GM19463 (cell line): ENCODE measurements at regions not wholly inside any gene's neighbourhood (a gene's known extent, or its start where the extent isn't known, plus 50 kb on each side); places are given as distances from the start of the nearest gene placed in this dataset.

ENCODE experiments used
- ATAC-seq: cut with Tn5 transposase; IDR thresholded peaks from one replicate; pipeline ENCODE4 v1.9.1; 2021; ENCODE audit warnings: mild to moderate bottlenecking, moderate library complexity; ENCODE audit not compliant: unreplicated experiment

GRCh38 chr12:88310069-88310468 lies 168.0 kb downstream of the TMTC3 start:
- ATAC-seq, result no peak

- ATAC-seq, result no peak
Measured at GRCh38 chr12:88310666-88311065, 168.6 kb downstream of the TMTC3 start.

DNA sequence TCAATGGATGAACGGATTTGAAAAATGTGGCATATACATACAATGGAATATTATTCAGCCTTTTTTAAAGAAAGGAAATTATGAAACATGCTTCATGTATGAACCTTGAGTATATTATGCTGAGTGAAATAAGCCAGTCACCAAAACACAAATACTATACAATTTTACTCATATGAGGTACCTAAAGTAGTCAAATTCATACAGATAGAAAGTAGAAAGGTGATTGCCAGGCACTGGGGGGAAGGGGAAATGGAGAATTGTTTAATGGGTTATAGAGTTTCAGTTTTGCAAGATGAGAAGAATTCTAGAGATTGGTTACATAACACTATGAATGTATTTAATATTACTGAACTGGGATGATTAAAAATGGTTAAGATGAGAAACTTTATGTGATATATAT lies 171.4 kb downstream of the TMTC3 start:
- no peak for ATAC-seq

GRCh38 chr12:88314706-88315105 lies 172.6 kb downstream of the TMTC3 start:
- ATAC-seq, result no peak

DNA sequence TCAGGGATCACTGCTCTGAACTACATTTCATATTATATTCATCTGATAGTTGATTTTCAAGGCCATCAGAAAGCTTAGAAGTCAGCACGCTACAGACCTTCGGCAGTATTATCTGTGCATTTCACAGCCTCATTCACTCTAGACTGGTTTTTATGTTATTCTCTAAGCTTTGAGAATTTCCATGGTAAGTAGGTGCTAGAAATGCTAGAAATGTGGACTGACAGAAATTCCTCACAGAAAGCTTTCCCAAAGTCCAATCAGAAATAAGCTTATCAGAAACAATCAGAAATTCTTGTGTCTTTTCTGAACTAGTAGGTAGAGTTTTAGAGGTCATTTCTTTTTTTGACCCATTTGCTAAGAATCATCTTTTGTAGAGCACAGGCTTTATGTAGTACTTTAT lies 176.6 kb downstream of the TMTC3 start:
- ATAC-seq, result no peak

- ATAC-seq, result no peak
Measured at GRCh38 chr12:88325076-88325815, 183.1 kb downstream of the TMTC3 start.

DNA sequence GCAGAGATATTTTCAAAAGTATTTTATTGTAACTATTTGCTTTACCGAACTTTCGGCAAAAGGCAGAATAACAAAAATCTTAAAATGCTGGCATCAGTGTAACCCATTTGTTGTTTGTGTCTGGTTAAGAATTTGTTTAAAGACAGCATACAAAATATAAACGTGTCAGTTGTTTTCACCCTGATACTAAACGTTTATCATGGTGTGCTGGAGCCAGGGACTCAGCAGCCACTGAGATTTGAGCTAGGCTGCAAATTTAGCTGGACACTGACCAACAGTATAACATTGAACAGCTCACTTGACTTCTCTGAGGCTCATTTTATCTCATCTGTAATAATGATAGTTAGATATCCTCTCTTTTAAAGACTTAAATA lies 183.7 kb downstream of the TMTC3 start:
- ATAC-seq, result no peak

DNA sequence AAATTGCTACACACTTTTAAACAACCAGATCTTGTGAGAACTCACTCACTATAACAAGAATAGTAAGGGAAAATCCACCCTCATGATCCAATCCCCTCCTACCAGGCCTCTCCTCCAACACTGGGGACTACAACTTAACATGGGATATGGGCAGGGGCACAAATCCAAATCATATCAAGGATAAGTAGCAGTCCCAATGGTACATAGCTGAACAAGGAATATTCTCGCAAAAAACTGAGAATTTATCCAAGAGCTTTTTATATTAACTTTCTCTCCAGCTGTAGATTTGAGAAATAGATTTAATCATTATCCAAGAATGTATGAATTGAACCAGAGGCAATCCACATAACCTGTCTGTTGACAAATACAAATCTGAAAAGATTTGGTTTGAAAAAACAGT lies 185.2 kb downstream of the TMTC3 start:
- ATAC-seq, result no peak

DNA sequence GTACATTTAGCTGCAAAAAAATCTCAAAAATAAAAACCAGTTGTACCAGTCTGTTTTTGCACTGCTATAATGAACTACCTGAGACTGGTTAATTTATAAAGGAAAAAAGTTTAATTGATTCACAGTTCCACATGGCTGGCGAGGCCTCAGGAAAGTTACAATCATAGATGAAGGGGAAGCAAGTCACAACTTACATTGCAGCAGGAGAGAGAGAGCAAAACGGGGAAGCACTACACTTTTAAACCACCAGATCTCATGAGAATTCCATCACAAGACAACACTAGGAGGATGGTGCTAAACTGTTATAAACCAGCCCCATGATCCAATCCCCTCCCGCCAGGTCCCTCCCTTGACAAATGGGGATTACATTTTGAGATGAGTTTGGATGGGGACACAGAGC lies 186.0 kb downstream of the TMTC3 start:
- no peak for ATAC-seq

- ATAC-seq, result no peak
Measured at GRCh38 chr12:88329833-88330232, 187.7 kb downstream of the TMTC3 start.

DNA sequence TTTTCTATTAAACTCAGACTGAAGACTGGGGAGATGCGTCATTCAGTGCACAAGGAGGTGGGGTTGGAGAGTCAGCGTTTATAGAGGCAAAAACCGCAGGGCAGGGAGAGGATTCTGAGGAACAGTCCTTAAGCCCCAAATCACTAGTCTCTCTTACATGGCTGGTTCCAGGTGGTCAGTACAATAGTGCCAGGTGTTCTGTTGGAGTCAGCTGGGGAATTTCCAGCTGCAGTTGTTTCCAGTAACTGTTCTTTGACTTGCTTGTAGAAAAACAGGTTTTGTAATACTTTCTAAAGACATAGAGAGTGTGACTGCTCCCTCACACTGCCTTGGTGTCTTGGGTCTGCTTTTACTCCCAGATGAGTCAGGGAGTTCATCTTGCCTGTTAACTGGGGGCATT lies 192.2 kb downstream of the TMTC3 start:
- peak; percentile 74 for ATAC-seq

DNA sequence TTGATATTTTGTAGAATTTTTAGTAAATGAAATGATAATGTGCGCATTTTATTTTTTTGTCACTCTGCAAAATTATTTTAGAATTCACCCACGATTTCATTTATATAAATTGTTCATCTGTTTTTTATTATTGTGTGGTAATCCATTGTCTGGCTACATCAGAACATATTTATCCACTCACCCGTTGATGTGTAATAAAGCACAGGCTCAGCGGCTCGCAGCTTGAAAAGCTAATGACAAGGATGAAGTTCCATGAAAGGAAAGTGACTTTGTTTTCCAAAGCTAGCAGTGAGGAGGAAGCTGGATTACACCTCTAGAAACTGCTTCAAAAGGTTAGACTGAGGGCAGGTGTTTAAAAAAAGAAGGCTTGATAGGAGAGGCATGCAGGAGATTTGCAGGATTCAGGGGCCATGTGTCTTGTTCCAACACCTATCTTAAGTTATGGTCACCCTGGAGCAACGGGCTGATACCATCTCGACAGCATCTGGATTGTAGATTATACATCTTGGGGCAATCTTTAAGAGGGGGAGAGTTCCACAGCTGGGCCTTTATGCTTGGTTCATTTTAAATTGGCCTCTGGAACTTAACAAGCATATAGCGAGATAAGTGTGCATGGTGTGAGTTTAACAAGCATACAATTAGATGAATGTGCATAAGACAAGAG lies 194.1 kb downstream of the TMTC3 start:
- ATAC-seq, result no peak

DNA sequence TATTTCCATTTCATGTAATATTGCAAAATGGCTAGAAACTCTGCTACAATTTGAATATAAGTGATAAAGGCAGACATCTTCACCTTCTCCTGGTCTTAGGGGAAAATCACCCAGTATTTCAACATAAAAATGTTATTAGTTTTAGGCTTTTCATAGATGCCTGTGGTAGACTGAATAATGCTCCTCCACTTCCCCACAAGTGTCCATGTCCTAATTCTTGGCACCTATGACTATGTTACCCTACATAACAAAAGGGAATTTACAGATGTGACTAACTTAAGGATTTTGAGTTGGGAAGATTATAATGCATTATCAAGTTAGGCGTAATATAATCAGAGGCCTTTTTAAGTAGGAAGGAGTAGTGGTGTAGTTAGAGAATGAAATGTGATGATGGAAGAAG lies 196.4 kb downstream of the TMTC3 start:
- no peak for ATAC-seq

- ATAC-seq, result no peak
Measured at GRCh38 chr12:88339254-88339949, 197.3 kb downstream of the TMTC3 start.

- no peak for ATAC-seq
Measured at GRCh38 chr12:88339966-88340365, 197.9 kb downstream of the TMTC3 start.

- ATAC-seq, result no peak
Measured at GRCh38 chr12:88342251-88342806, 200.2 kb downstream of the TMTC3 start.

DNA sequence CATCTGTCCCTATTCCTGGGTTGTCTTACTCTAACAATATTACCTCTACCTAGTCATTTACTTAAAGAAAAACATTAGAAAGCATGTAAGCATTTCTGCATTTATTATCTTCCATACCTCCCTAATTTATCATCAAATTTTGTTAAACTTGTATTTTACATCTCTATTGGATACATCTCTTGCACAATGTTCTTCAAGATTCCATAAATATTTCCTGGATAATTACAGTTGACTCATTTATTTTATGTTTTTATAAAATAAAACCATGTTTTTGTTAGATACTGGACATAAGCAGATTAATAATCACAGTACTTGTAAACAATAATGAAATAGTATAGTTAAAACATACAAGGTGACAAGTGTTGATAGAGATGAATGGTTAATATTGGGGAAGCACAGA lies 209.0 kb downstream of the TMTC3 start:
- no peak for ATAC-seq

DNA sequence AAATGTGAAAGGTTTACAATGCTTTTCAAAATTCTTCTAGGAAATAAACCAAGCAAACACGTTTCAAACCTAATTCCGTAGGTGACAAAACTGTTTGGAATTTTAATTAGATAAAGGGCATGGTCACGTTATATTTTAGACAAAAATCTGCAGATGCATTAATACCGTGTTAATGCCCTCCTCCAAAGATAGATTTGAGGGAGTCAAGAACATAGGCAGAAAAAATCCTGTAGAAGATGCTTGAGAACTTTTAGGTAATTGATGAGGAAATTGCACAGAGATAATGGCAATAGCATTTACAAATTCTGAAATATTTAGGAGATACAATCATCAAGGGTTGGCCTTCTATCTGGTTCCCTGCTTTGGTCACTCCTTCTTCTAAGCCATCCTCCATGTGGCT lies 212.6 kb downstream of the TMTC3 start:
- no peak for ATAC-seq

DNA sequence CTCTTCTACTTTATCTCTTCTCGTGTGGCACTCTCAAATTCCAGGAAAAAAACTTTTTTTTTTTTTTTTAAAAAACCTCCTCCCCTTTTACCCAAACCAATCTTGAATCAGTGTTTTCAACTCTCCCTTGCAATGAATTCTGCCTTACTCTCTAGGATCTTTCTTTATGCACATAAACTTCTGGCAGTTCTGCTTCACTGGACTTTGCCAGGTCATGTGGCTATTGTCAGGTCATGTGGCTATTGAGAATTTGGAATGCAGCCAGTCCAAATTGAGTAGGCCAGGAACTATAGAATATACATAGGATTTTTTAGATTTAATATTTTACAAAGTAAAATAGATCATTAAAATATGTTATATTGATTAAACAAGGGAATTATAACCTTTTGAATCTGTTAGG lies 218.2 kb downstream of the TMTC3 start:
- no peak for ATAC-seq

GRCh38 chr12:88361493-88361892 lies 218.8 kb downstream of the KITLG start:
- ATAC-seq, result no peak

GRCh38 chr12:88362439-88362838 lies 217.8 kb downstream of the KITLG start:
- no peak for ATAC-seq

GRCh38 chr12:88365403-88365802 lies 214.9 kb downstream of the KITLG start:
- no peak for ATAC-seq
